HepG2 (cell line): ENCODE measurements at regions not wholly inside any gene's neighbourhood (a gene's known extent, or its start where the extent isn't known, plus 50 kb on each side); places are given as distances from the start of the nearest gene placed in this dataset.

Source experiments
- ELF1 ChIP-seq: sonication (generic); formaldehyde crosslinking; IDR thresholded peaks from 2 replicates; pipeline ENCODE4 v1.4.0; 2020; ENCODE audit warnings: missing genetic modification reagents
- FOXK1 ChIP-seq: sonication (generic); formaldehyde crosslinking; IDR thresholded peaks from 2 replicates; pipeline ENCODE4 v1.4.0; 2020; ENCODE audit warnings: low read depth, missing genetic modification reagents, borderline replicate concordance
- FOXK2 ChIP-seq: fragments of 450-650 bp; IDR thresholded peaks from 2 replicates; pipeline ENCODE4 v1.6.1; 2016
- GATAD2A ChIP-seq: IDR thresholded peaks from 2 replicates; pipeline ENCODE4 v1.6.1; 2016
- HOXA3 ChIP-seq: sonication (generic); formaldehyde crosslinking; IDR thresholded peaks from 2 replicates; pipeline ENCODE4 v1.5.0; 2020; ENCODE audit warnings: missing genetic modification reagents
- IKZF4 ChIP-seq: sonication (generic); formaldehyde crosslinking; IDR thresholded peaks from 2 replicates; pipeline ENCODE4 v1.5.1; 2020; ENCODE audit warnings: borderline replicate concordance, mild to moderate bottlenecking, low read depth, missing genetic modification reagents; ENCODE audit errors: not compliant biosample characterization
- MXI1 ChIP-seq: IDR thresholded peaks from 3 replicates; pipeline ENCODE4 v1.6.1; 2012; ENCODE audit warnings: low read depth, low read length, inconsistent platforms, borderline replicate concordance
- NCOA2 ChIP-seq: sonication (generic); formaldehyde crosslinking; IDR thresholded peaks from 2 replicates; pipeline ENCODE4 v1.8.0; 2022; ENCODE audit warnings: inconsistent platforms
- NFYC ChIP-seq: IDR thresholded peaks from 2 replicates; pipeline ENCODE4 v1.6.1; 2016; ENCODE audit warnings: missing genetic modification reagents, missing compliant biosample characterization
- RAD21 ChIP-seq: fragments of 450-650 bp; formaldehyde crosslinking; IDR thresholded peaks from 2 replicates; pipeline ENCODE4 v1.5.0; 2020; ENCODE audit warnings: mild to moderate bottlenecking
- RNF2 ChIP-seq: fragments of 450-650 bp; conservative IDR thresholded peaks from 2 replicates; pipeline ENCODE4 v1.6.1; 2016; ENCODE audit warnings: low read depth
- SIX4 ChIP-seq: sonication (generic); formaldehyde crosslinking; IDR thresholded peaks from 2 replicates; pipeline ENCODE4 v1.4.0; 2020; ENCODE audit warnings: missing genetic modification reagents
- SP2 ChIP-seq: sonication (generic); formaldehyde crosslinking; IDR thresholded peaks from 2 replicates; pipeline ENCODE4 v1.5.1; 2020; ENCODE audit warnings: mild to moderate bottlenecking, missing genetic modification reagents
- ZKSCAN5 ChIP-seq: sonication (generic); formaldehyde crosslinking; IDR thresholded peaks from 2 replicates; pipeline ENCODE4 v1.5.1; 2020; ENCODE audit warnings: mild to moderate bottlenecking, missing genetic modification reagents
- ZNF292 ChIP-seq: sonication (generic); formaldehyde crosslinking; IDR thresholded peaks from 2 replicates; pipeline ENCODE4 v1.8.1; 2022; ENCODE audit warnings: mild to moderate bottlenecking, low read depth, missing genetic modification reagents, borderline replicate concordance
- ZNF333 ChIP-seq: sonication (generic); formaldehyde crosslinking; IDR thresholded peaks from 2 replicates; pipeline ENCODE4 v1.4.0; 2020; ENCODE audit warnings: mild to moderate bottlenecking, missing genetic modification reagents, borderline replicate concordance
- ZNF629 ChIP-seq: sonication (generic); formaldehyde crosslinking; conservative IDR thresholded peaks from 2 replicates; pipeline ENCODE4 v1.5.0; 2020; ENCODE audit warnings: missing genetic modification reagents
- ZNF724P ChIP-seq: sonication (generic); formaldehyde crosslinking; IDR thresholded peaks from 2 replicates; pipeline ENCODE4 v1.8.0; 2022; ENCODE audit warnings: missing genetic modification reagents, borderline replicate concordance
- TF ChIP-seq, protein P1 (sequence below): sonication (generic); formaldehyde crosslinking; conservative IDR thresholded peaks from 2 replicates; pipeline ENCODE4 v1.4.0; 2020; ENCODE audit warnings: missing genetic modification reagents
- TF ChIP-seq, protein P2 (sequence below): sonication (generic); formaldehyde crosslinking; IDR thresholded peaks from 2 replicates; pipeline ENCODE4 v1.5.1; 2020; ENCODE audit warnings: missing genetic modification reagents, mild to moderate bottlenecking, borderline replicate concordance
- TF ChIP-seq, protein P3 (sequence below): sonication (generic); formaldehyde crosslinking; IDR thresholded peaks from 2 replicates; pipeline ENCODE4 v1.8.0; 2022; ENCODE audit warnings: mild to moderate bottlenecking, missing genetic modification reagents, borderline replicate concordance
- TF ChIP-seq, protein P4 (sequence below): sonication (generic); formaldehyde crosslinking; IDR thresholded peaks from 2 replicates; pipeline ENCODE4 v1.8.1; 2023; ENCODE audit warnings: missing genetic modification reagents, mild to moderate bottlenecking, borderline replicate concordance
- TF ChIP-seq, protein P5 (sequence below): sonication (generic); formaldehyde crosslinking; IDR thresholded peaks from 2 replicates; pipeline ENCODE4 v1.4.0; 2020; ENCODE audit warnings: mild to moderate bottlenecking, missing genetic modification reagents
- TF ChIP-seq, protein P6 (sequence below): sonication (generic); formaldehyde crosslinking; IDR thresholded peaks from 2 replicates; pipeline ENCODE4 v1.8.1; 2023; ENCODE audit warnings: mild to moderate bottlenecking, missing genetic modification reagents

DNA sequence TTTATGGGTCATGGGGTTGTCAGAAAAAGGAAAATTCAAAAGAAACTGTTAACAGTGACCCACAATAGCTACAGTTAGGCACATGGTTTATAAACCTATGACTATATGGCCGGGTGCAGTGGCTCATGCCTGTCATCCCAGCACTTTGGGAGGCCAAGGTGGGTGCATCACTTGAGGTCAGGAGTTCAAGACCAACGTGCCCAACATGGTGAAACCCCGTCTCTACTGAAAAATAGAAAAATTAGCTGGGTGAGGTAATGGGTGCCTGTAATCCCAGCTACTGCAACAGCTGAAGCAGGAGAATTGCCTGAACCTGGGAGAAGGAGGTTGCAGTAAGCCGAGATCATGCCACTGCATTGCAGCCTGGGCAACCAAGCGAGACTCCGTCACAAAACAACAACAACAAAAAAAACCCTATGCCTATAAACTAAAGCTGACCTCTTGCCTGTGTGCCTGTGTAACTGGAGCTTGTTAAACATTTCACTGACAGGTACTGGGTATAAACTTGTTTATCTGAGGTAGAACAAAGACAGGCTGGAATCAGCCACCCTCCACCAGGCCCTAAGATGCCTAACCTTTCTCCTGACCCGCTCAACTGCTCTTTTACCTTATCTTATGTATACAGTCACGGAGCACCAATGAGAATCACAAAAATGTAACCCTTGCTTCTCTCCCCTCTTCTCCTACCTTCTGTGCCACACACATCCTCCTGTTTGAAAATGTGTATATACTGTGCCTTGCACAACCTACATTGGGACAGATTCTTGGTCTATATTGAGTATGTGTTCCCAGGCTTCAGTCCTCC, 62.9 kb upstream of the ATF7IP2 start (continued):
- TF ChIP-seq, protein P1, sequence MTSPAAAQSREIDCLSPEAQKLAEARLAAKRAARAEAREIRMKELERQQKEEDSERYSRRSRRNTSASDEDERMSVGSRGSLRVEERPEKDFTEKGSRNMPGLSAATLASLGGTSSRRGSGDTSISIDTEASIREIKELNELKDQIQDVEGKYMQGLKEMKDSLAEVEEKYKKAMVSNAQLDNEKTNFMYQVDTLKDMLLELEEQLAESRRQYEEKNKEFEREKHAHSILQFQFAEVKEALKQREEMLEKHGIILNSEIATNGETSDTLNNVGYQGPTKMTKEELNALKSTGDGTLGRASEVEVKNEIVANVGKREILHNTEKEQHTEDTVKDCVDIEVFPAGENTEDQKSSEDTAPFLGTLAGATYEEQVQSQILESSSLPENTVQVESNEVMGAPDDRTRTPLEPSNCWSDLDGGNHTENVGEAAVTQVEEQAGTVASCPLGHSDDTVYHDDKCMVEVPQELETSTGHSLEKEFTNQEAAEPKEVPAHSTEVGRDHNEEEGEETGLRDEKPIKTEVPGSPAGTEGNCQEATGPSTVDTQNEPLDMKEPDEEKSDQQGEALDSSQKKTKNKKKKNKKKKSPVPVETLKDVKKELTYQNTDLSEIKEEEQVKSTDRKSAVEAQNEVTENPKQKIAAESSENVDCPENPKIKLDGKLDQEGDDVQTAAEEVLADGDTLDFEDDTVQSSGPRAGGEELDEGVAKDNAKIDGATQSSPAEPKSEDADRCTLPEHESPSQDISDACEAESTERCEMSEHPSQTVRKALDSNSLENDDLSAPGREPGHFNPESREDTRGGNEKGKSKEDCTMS, result no peak
- TF ChIP-seq IKZF4 (CRISPR knock-in tag), result no peak
- peak; percentile 86 for TF ChIP-seq ZNF292
- TF ChIP-seq, protein P2, sequence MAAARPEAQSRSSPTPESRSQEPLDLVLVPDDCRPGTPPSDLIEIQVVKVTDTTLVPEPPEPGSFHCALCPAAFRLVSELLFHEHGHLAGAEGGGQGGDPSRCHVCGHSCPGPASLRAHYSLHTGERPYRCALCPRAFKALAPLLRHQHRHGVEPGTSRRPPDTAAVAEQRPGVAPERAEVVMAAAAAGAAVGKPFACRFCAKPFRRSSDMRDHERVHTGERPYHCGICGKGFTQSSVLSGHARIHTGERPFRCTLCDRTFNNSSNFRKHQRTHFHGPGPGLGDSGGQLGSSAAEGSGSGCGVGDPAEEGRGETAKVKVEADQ, result no peak
- TF ChIP-seq, protein P3, sequence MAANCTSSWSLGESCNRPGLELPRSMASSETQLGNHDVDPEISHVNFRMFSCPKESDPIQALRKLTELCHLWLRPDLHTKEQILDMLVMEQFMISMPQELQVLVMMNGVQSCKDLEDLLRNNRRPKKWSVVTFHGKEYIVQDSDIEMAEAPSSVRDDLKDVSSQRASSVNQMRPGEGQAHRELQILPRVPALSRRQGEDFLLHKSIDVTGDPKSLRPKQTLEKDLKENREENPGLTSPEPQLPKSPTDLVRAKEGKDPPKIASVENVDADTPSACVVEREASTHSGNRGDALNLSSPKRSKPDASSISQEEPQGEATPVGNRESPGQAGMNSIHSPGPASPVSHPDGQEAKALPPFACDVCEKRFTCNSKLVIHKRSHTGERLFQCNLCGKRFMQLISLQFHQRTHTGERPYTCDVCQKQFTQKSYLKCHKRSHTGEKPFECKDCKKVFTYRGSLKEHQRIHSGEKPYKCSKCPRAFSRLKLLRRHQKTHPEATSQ, result peak; percentile 81; the same call in 1 of the 2 replicates
- no peak for TF ChIP-seq RNF2
- TF ChIP-seq MXI1, result no peak
- no peak; the same call in 1 of the 2 replicates for TF ChIP-seq FOXK2
- no peak for TF ChIP-seq ZKSCAN5 (CRISPR knock-in tag)
- TF ChIP-seq SP2, result no peak
- no peak for TF ChIP-seq RAD21 (CRISPR knock-in tag)
- no peak for TF ChIP-seq ZNF629
- TF ChIP-seq GATAD2A (CRISPR knock-in tag), result peak; percentile 83
- peak; percentile 97 for TF ChIP-seq SIX4
- no peak for TF ChIP-seq FOXK1 (CRISPR knock-in tag)
- TF ChIP-seq, protein P4, sequence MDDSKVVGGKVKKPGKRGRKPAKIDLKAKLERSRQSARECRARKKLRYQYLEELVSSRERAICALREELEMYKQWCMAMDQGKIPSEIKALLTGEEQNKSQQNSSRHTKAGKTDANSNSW (CRISPR knock-in tag), result no peak
- TF ChIP-seq, protein P5, sequence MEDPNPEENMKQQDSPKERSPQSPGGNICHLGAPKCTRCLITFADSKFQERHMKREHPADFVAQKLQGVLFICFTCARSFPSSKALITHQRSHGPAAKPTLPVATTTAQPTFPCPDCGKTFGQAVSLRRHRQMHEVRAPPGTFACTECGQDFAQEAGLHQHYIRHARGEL (CRISPR knock-in tag), result no peak
- TF ChIP-seq, protein P6, sequence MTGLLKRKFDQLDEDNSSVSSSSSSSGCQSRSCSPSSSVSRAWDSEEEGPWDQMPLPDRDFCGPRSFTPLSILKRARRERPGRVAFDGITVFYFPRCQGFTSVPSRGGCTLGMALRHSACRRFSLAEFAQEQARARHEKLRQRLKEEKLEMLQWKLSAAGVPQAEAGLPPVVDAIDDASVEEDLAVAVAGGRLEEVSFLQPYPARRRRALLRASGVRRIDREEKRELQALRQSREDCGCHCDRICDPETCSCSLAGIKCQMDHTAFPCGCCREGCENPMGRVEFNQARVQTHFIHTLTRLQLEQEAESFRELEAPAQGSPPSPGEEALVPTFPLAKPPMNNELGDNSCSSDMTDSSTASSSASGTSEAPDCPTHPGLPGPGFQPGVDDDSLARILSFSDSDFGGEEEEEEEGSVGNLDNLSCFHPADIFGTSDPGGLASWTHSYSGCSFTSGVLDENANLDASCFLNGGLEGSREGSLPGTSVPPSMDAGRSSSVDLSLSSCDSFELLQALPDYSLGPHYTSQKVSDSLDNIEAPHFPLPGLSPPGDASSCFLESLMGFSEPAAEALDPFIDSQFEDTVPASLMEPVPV (CRISPR knock-in tag), result peak; percentile 60
- TF ChIP-seq HOXA3 (CRISPR knock-in tag), result peak; percentile 57
- TF ChIP-seq NFYC (CRISPR knock-in tag), result peak; percentile 62; the same call in 1 of the 2 replicates
- peak; percentile 70 for TF ChIP-seq NCOA2 (CRISPR knock-in tag)
- no peak for TF ChIP-seq ZNF724P
- no peak for TF ChIP-seq ELF1 (CRISPR knock-in tag)
- no peak for TF ChIP-seq ZNF333
